ENCODE measurements at regions not wholly inside any gene's neighbourhood (a gene's known extent, or its start where the extent isn't known, plus 50 kb on each side); places are given as distances from the start of the nearest gene placed in this dataset.
A peak's percentile ranks its signal among the peaks of the same experiment; 100 is the strongest.

GRCh38 chr6:122524056-122524455, 52.4 kb upstream of the SERINC1 start:
- DNase-seq (ENCODE audit: low spot score): no peak

DNA sequence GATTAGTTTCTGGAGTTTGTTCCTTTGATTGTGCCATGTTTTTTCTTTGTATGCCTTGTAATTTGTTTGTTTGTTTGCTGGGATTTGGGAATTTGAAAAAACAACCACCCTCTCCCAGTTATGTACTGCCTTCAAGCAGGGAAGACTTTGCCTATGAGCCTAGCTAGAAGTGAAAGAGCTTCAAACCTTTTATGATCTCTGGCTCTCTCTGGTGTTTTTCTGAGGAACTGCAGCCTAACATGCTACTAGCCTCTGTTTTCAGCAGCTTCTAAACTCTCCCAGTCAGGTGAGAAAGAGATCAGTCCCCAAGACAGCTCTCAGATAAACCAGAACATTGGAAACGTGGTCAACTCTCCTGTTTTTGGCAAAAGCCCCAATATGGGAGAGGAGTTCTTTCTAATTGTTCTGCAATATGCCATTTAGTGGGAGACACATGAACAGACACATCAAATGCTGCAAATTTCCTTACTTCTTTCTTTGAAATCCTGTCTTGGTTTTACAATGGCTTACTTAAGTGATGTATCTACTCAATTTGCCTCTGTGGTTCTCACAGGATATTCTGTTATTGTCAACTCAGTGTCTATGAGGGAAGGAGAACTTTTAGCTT, 58.9 kb upstream of the SERINC1 start:
- DNase-seq (ENCODE audit: low spot score): peak; percentile 56

GRCh38 chr6:122548281-122548680, 61.9 kb upstream of the PKIB start:
- DNase-seq (ENCODE audit: low spot score): no peak

- DNase-seq (ENCODE audit: low spot score): no peak
Observed at GRCh38 chr6:122548820-122549219, 61.4 kb upstream of the PKIB start.

GRCh38 chr6:122553697-122554096, 56.5 kb upstream of the PKIB start:
- DNase-seq (ENCODE audit: low spot score): no peak

GRCh38 chr6:122555561-122555960, 54.6 kb upstream of the PKIB start:
- DNase-seq (ENCODE audit: low spot score): no peak

DNA sequence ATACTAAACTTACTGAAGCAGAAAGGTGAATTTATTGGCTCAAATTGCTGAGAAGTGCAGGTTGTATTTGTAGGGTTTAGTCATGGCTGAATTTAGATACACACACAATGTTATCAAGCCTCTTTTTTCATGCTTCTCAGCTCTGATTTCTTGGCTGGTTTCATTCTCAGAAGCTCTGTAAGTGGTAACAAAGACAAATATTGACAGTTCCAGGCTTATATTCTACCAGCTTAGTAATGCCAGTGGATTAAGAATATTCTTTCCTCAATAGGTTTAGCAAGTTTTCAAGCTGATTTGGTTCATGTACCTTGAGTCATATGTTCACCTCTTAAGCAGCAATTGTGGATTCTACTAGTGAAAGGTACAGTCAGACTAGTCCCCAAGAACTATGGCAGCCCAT, 52.1 kb upstream of the PKIB start:
- no peak for DNase-seq (ENCODE audit: low spot score)

Data from AG08396 (cell line).